HCT116 (cell line): ENCODE measurements at regions not wholly inside any gene's neighbourhood (a gene's known extent, or its start where the extent isn't known, plus 50 kb on each side); places are given as distances from the start of the nearest gene placed in this dataset.

Experiments
- ATAC-seq: fragments of 200-7000 bp; cut with Tn5 transposase; 2 replicates; pipeline ENCODE4 v1.9.1; 2020; ENCODE audit warnings: mild to moderate bottlenecking, moderate library complexity
- BruUV-seq: library from RNA; stranded (reverse); fragments of 400-500 nt; replicated peaks from 2 replicates; lab custom pipeline; 2021; lab: Mats Ljungman, UMichigan
- CTCF ChIA-PET: fragments of 300-600 bp; sonication (Branson Sonifier 250); formaldehyde crosslinking; loops from one replicate; lab custom pipeline; 2021; ENCODE audit warnings: antibody characterized with exemption; lab: Charles Lee
- POLR2A ChIA-PET: fragments of 300-600, 350-600 bp; sonication (Branson Sonifier 250); formaldehyde crosslinking; loops from one replicate; lab custom pipeline; 2021; ENCODE audit warnings: antibody characterized with exemption; lab: Charles Lee
- RAD21 ChIA-PET, 2 experiments: fragments of 300-600 bp; sonication (Branson Sonifier 250); formaldehyde crosslinking; loops; one replicate each; lab custom pipeline; 2023; ENCODE audit warnings: low total read pairs in 2 of 2; ENCODE audit not compliant: uncharacterized antibody in 2 of 2, unreplicated experiment in 2 of 2, low non-redundant PET in 1 of 2; lab: Charles Lee
- DNase-seq: peaks from one replicate; pipeline ENCODE4 v3.0.0-alpha.2; 2010; ENCODE audit warnings: low read depth, low spot score
- H2AFZ ChIP-seq: fragments of 200-600 bp; shearing (Covaris generic), sonication (generic); 2 replicates; pipeline ENCODE4 v1.6.1; 2017; ENCODE audit warnings: low read depth, mixed run types, mixed read lengths, antibody characterized with exemption, low read length; ENCODE audit not compliant: poor library complexity, severe bottlenecking
- H3K27ac ChIP-seq: 2 replicates; pipeline ENCODE4 v1.5.1; 2012; ENCODE audit warnings: low read depth, low read length
- H3K27me3 ChIP-seq: fragments of 200-600 bp; sonication (generic); 2 replicates; pipeline ENCODE4 v1.6.1; 2016; ENCODE audit warnings: mixed run types, low read length, mixed read lengths; ENCODE audit not compliant: insufficient read depth
- H3K36me3 ChIP-seq, 2 experiments: fragments of 200-500 bp in 1 of 2; fragments of 200-600 bp in 1 of 2; sonication (Bioruptor generic) in 1 of 2; sonication (generic) in 1 of 2; 2 replicates each; pipeline versions ENCODE4 v1.5.1 to v1.6.1; 2014 to 2016; ENCODE audit warnings: low read length in 2 of 2, inconsistent platforms in 1 of 2, mixed read lengths in 1 of 2, mixed run types in 1 of 2; ENCODE audit not compliant: insufficient read depth in 2 of 2, control insufficient read depth in 1 of 2
- H3K4me1 ChIP-seq, 2 experiments: fragments of 200-600 bp in 1 of 2; sonication (generic) in 1 of 2; 2 replicates each; pipeline versions ENCODE4 v1.5.1 to v1.6.1; 2012 to 2017; ENCODE audit warnings: low read length in 2 of 2, inconsistent platforms in 1 of 2, mild to moderate bottlenecking in 1 of 2, mixed read lengths in 1 of 2, mixed run types in 1 of 2, moderate library complexity in 1 of 2; ENCODE audit not compliant: insufficient read depth in 2 of 2, control insufficient read depth in 1 of 2
- H3K4me2 ChIP-seq: fragments of 200-600 bp; sonication (generic); 2 replicates; pipeline ENCODE4 v1.6.1; 2017; ENCODE audit warnings: mixed run types, low read length, mixed read lengths
- H3K4me3 ChIP-seq, 2 experiments: fragments of 200-600 bp in 1 of 2; sonication (generic) in 1 of 2; replicated peaks in 1 of 2; 2 replicates each; pipeline ENCODE4 v1.5.1; 2011 to 2016; ENCODE audit warnings: low read length in 2 of 2, control low read depth in 1 of 2, low read depth in 1 of 2, mild to moderate bottlenecking in 1 of 2, mixed read lengths in 1 of 2, mixed run types in 1 of 2
- H3K79me2 ChIP-seq: fragments of 200-600 bp; sonication (generic); 2 replicates; pipeline ENCODE4 v1.6.1; 2017; ENCODE audit warnings: mild to moderate bottlenecking, mixed run types, low read length, moderate library complexity, mixed read lengths; ENCODE audit not compliant: insufficient read depth
- H3K9ac ChIP-seq: fragments of 200-600 bp; sonication (generic); 2 replicates; pipeline ENCODE4 v1.6.1; 2016; ENCODE audit warnings: low read length, mixed read lengths
- H3K9me2 ChIP-seq: fragments of 200-600 bp; sonication (generic), shearing (Covaris generic); 2 replicates; pipeline ENCODE4 v1.6.1; 2017; ENCODE audit warnings: mixed run types, mild to moderate bottlenecking, moderate library complexity; ENCODE audit not compliant: insufficient read depth
- H3K9me3 ChIP-seq, 2 experiments: fragments of 200-500 bp in 1 of 2; fragments of 200-600 bp in 1 of 2; sonication (Bioruptor generic) in 1 of 2; sonication (generic) in 1 of 2; 2 replicates each; pipeline ENCODE4 v1.6.1; 2014 to 2017; ENCODE audit warnings: low read length in 2 of 2, mixed read lengths in 2 of 2, inconsistent platforms in 1 of 2, low read depth in 1 of 2, mild to moderate bottlenecking in 1 of 2, mixed run types in 1 of 2, moderate library complexity in 1 of 2; ENCODE audit not compliant: control insufficient read depth in 1 of 2, insufficient read depth in 1 of 2
- H4K20me1 ChIP-seq: fragments of 200-600 bp; sonication (generic), shearing (Covaris generic); 2 replicates; pipeline ENCODE4 v1.6.1; 2017; ENCODE audit warnings: mixed run types, mild to moderate bottlenecking, moderate library complexity; ENCODE audit not compliant: insufficient read depth
- CBX3 ChIP-seq: IDR thresholded peaks from 2 replicates; pipeline ENCODE4 v1.6.1; 2012; ENCODE audit warnings: low read depth
- CEBPB ChIP-seq: IDR thresholded peaks from 2 replicates; pipeline ENCODE4 v1.6.1; 2012; ENCODE audit warnings: low read depth
- EGR1 ChIP-seq: IDR thresholded peaks from 2 replicates; pipeline ENCODE4 v1.6.1; 2012; ENCODE audit warnings: low read depth
- ELF1 ChIP-seq: IDR thresholded peaks from 2 replicates; pipeline ENCODE4 v1.6.1; 2012; ENCODE audit warnings: low read depth, borderline replicate concordance
- EZH2phosphoT487 ChIP-seq: fragments of 200-600 bp; IDR thresholded peaks from 2 replicates; pipeline ENCODE4 v1.6.1; 2018; ENCODE audit warnings: antibody characterized with exemption, borderline replicate concordance
- FOSL1 ChIP-seq: IDR thresholded peaks from 2 replicates; pipeline ENCODE4 v1.6.1; 2012; ENCODE audit warnings: low read depth
- JUND ChIP-seq: IDR thresholded peaks from 2 replicates; pipeline ENCODE4 v1.6.1; 2012
- POLR2A ChIP-seq: IDR thresholded peaks from 2 replicates; pipeline ENCODE4 v1.7.0; 2011; ENCODE audit warnings: borderline replicate concordance; ENCODE audit not compliant: insufficient read depth, insufficient read length; ENCODE audit errors: extremely low read depth
- POLR2AphosphoS5 ChIP-seq: IDR thresholded peaks from 2 replicates; pipeline ENCODE4 v1.6.1; 2011; ENCODE audit warnings: mild to moderate bottlenecking, low read depth, low read length, moderate library complexity
- RAD21 ChIP-seq: IDR thresholded peaks from 2 replicates; pipeline ENCODE4 v1.6.1; 2012; ENCODE audit warnings: low read depth, mild to moderate bottlenecking
- SIN3A ChIP-seq: IDR thresholded peaks from 2 replicates; pipeline ENCODE4 v1.6.1; 2012; ENCODE audit warnings: low read depth
- SP1 ChIP-seq: IDR thresholded peaks from 2 replicates; pipeline ENCODE4 v1.6.1; 2012; ENCODE audit warnings: low read depth
- SRF ChIP-seq: IDR thresholded peaks from 2 replicates; pipeline ENCODE4 v1.6.1; 2012; ENCODE audit warnings: low read depth
- TCF7L2 ChIP-seq: IDR thresholded peaks from 2 replicates; pipeline ENCODE4 v1.7.0; 2011; ENCODE audit warnings: borderline replicate concordance, inconsistent platforms; ENCODE audit not compliant: insufficient read depth, insufficient read length; ENCODE audit errors: extremely low read depth
- YY1 ChIP-seq: IDR thresholded peaks from 2 replicates; pipeline ENCODE4 v1.6.1; 2011; ENCODE audit warnings: low read length, low read depth, moderate library complexity, mild to moderate bottlenecking; ENCODE audit not compliant: insufficient replicate concordance; ENCODE audit errors: extremely low read depth
- ZBTB33 ChIP-seq: IDR thresholded peaks from 2 replicates; pipeline ENCODE4 v1.6.1; 2011; ENCODE audit warnings: mild to moderate bottlenecking, low read length, moderate library complexity; ENCODE audit not compliant: insufficient replicate concordance; ENCODE audit errors: extremely low read depth
- ZNF274 ChIP-seq: fragments of 200-500 bp; sonication (Bioruptor generic); IDR thresholded peaks from 2 replicates; pipeline ENCODE4 v1.6.1; 2014; ENCODE audit warnings: mild to moderate bottlenecking, low read depth, low read length, inconsistent platforms
- intact Hi-C: fragments of 100-400 bp; cut with micrococcal nuclease; formaldehyde crosslinking; loops from 2 replicates; pipeline ENCODE4 v1.10.0; 2022
- TF ChIP-seq, protein P1 (sequence below), 3 experiments: fragments of 200-600 bp in 1 of 3; sonication (generic) in 1 of 3; IDR thresholded peaks in 2 of 3; conservative IDR thresholded peaks in 1 of 3; 2 replicates each; pipeline ENCODE4 v1.5.1; 2012 to 2017; ENCODE audit warnings: low read depth in 2 of 3, low read length in 2 of 3, antibody characterized with exemption in 1 of 3, borderline replicate concordance in 1 of 3, control low read depth in 1 of 3, mild to moderate bottlenecking in 1 of 3, mixed read lengths in 1 of 3, mixed run types in 1 of 3, moderate library complexity in 1 of 3; ENCODE audit not compliant: insufficient read depth in 1 of 3
- TF ChIP-seq, protein P2 (sequence below): IDR thresholded peaks from 2 replicates; pipeline ENCODE4 v1.6.1; 2012
- TF ChIP-seq, protein P3 (sequence below): IDR thresholded peaks from 2 replicates; pipeline ENCODE4 v1.6.1; 2012

DNA sequence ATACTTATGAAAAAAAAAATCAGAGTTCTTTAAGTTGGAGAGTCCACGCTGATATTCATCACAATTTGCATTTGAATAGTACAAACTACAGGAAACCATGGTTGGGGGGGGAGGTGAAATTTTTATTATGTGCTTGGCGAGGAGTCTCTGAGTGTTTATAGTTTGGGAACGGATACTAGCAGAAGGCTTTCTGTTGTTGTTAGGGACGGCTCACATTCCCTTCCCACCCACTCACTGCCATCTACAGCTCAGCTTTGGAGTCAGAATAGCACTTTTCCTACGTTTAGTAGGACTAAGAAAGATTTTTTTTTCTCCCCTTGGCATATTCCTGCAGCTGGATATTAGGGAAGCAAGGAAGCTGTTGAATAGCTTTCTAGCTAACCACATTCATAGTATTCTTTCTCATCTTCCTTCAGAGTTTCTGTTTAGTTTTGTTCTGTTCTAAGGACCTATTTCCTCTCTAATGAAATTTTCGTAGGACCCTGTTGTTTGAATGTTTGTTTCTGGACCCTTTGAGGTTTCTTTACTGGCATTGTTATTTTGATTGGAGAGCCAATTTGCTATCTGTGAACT, 235.1 kb upstream of the ZNF217 start:
- no peaks in the 10 kb centered on the region for H3K9me2 ChIP-seq
- ChIA-PET POLR2A (interaction anchor here (0.7 to 1.8 kb wide), 3 partner anchors 37 to 206 kb away, joined by 3 to 5 read pairs (median 3); no protein-coding TSS in a partner anchor), CTCF (no interaction called here), RAD21 (no interaction called here)
- DNase-seq: peak; percentile 29
- H4K20me1 ChIP-seq: no peaks in the 10 kb centered on the region
- H2AFZ ChIP-seq: peak overlapping the region; percentile 60
- peak overlapping the region; percentile 82 for H3K9ac ChIP-seq
- H3K79me2 ChIP-seq: no peaks in the 10 kb centered on the region
- peaks cover 37 to 50% of the 10 kb centered on the region in 2 experiments for H3K4me1 ChIP-seq
- no peaks in the 10 kb centered on the region for H3K9me3 ChIP-seq
- peak overlapping the region; percentile 83 for H3K4me2 ChIP-seq
- no peaks in the 10 kb centered on the region for H3K36me3 ChIP-seq
- intact Hi-C loops: no loop called here
- peak overlapping the region; percentile 97 for H3K27ac ChIP-seq
- peak overlapping the region; percentile 32 to 52 for H3K4me3 ChIP-seq
- no TSS peak for BruUV-seq
- no peak; the same call in 1 of the 2 replicates for TF ChIP-seq SIN3A
- no peak; the same call in 1 of the 2 replicates for TF ChIP-seq CBX3
- no peak for TF ChIP-seq YY1
- peak; percentile 84 for TF ChIP-seq EGR1
- no peak for TF ChIP-seq TCF7L2
- no peak for TF ChIP-seq FOSL1
- TF ChIP-seq, protein P1, sequence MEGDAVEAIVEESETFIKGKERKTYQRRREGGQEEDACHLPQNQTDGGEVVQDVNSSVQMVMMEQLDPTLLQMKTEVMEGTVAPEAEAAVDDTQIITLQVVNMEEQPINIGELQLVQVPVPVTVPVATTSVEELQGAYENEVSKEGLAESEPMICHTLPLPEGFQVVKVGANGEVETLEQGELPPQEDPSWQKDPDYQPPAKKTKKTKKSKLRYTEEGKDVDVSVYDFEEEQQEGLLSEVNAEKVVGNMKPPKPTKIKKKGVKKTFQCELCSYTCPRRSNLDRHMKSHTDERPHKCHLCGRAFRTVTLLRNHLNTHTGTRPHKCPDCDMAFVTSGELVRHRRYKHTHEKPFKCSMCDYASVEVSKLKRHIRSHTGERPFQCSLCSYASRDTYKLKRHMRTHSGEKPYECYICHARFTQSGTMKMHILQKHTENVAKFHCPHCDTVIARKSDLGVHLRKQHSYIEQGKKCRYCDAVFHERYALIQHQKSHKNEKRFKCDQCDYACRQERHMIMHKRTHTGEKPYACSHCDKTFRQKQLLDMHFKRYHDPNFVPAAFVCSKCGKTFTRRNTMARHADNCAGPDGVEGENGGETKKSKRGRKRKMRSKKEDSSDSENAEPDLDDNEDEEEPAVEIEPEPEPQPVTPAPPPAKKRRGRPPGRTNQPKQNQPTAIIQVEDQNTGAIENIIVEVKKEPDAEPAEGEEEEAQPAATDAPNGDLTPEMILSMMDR (IDR thresholded peaks at IDR 0.05 in 2 of 3, conservative IDR thresholded peaks at IDR 0.05 in 1 of 3; ENCODE audit: borderline replicate concordance in 1 of 3, insufficient read depth in 1 of 3, low read depth in 2 of 3, low read length in 2 of 3): no peak
- TF ChIP-seq ELF1: no peak
- no peak for TF ChIP-seq SRF
- peak; percentile 36 for TF ChIP-seq POLR2A
- peak; percentile 6; the same call in 1 of the 2 replicates for TF ChIP-seq SP1
- no peak for TF ChIP-seq ZNF274
- peak; percentile 44 for TF ChIP-seq RAD21
- 0 out of 2 replicates have a peak, but pooled peaks have one; percentile 15 for TF ChIP-seq POLR2AphosphoS5
- no peak for TF ChIP-seq JUND
- TF ChIP-seq, protein P2, sequence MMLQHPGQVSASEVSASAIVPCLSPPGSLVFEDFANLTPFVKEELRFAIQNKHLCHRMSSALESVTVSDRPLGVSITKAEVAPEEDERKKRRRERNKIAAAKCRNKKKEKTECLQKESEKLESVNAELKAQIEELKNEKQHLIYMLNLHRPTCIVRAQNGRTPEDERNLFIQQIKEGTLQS: no peak
- TF ChIP-seq, protein P3, sequence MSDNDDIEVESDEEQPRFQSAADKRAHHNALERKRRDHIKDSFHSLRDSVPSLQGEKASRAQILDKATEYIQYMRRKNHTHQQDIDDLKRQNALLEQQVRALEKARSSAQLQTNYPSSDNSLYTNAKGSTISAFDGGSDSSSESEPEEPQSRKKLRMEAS: no peak; the same call in 1 of the 2 replicates
- no peak for TF ChIP-seq EZH2phosphoT487
- no peak for TF ChIP-seq CEBPB
- TF ChIP-seq ZBTB33: no peak
- H3K27me3 ChIP-seq: no peaks in the 10 kb centered on the region
- ATAC-seq: peak; percentile 72
